ENCODE measurements at regions not wholly inside any gene's neighbourhood (a gene's known extent, or its start where the extent isn't known, plus 50 kb on each side); places are given as distances from the start of the nearest gene placed in this dataset.

DNA sequence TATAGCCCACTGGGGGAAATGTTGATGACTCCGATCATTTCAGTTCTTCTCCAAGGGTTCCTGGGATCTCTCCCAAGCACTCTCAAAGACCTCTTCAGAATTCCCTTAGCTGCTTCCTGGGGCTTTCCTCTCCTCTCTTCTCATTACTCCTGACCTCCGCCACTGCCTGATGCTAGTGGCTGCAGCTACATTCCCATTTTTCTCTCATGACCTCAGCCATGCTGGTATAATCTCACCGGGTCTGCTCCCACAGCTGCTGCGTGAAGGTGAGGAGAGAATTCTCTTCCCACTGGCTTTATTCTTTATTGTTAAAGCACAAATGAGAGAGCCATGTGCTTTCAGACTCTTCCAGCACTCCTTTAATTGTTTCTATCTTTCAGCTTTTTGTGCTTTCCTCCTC lies 312.0 kb upstream of the ETAA1 start:
- no peaks in the 10 kb centered on the region for H3K27me3 ChIP-seq (ENCODE audit: insufficient read depth, low read depth)
- no peak overlapping the region for H2AFZ ChIP-seq
- no TSS peak for BruUV-seq (replicated peaks)
- H3K4me3 ChIP-seq: no peak overlapping the region
- H4K20me1 ChIP-seq (ENCODE audit: insufficient read depth): no peaks in the 10 kb centered on the region
- H3K4me2 ChIP-seq: no peak overlapping the region
- H3K9me2 ChIP-seq (ENCODE audit: insufficient read depth): no peaks in the 10 kb centered on the region
- no peaks in the 10 kb centered on the region for H3K4me1 ChIP-seq (replicated peaks; ENCODE audit: insufficient read depth)
- no peaks in the 10 kb centered on the region for H3F3A ChIP-seq (ENCODE audit: insufficient read depth, low read depth)
- intact Hi-C loops (cut with micrococcal nuclease; ENCODE audit: unreplicated experiment): no loop called here
- ChIA-PET POLR2A (ENCODE audit: unreplicated experiment) (no interaction called here), CTCF (no interaction called here)
- no peaks in the 10 kb centered on the region for H3K36me3 ChIP-seq (ENCODE audit: low read depth)
- no peaks in the 10 kb centered on the region for H3K9me3 ChIP-seq (ENCODE audit: insufficient read depth, low read depth)
- no peaks in the 10 kb centered on the region for H3K79me2 ChIP-seq (ENCODE audit: low read depth)
- no peak for TF ChIP-seq EZH2 (IDR thresholded peaks at IDR 0.05; ENCODE audit: low read depth)
- TF ChIP-seq, protein P1, sequence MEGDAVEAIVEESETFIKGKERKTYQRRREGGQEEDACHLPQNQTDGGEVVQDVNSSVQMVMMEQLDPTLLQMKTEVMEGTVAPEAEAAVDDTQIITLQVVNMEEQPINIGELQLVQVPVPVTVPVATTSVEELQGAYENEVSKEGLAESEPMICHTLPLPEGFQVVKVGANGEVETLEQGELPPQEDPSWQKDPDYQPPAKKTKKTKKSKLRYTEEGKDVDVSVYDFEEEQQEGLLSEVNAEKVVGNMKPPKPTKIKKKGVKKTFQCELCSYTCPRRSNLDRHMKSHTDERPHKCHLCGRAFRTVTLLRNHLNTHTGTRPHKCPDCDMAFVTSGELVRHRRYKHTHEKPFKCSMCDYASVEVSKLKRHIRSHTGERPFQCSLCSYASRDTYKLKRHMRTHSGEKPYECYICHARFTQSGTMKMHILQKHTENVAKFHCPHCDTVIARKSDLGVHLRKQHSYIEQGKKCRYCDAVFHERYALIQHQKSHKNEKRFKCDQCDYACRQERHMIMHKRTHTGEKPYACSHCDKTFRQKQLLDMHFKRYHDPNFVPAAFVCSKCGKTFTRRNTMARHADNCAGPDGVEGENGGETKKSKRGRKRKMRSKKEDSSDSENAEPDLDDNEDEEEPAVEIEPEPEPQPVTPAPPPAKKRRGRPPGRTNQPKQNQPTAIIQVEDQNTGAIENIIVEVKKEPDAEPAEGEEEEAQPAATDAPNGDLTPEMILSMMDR (conservative IDR thresholded peaks at IDR 0.05): no peak
- no peak for DNase-seq
- H3K27ac ChIP-seq: no peak overlapping the region

DNA sequence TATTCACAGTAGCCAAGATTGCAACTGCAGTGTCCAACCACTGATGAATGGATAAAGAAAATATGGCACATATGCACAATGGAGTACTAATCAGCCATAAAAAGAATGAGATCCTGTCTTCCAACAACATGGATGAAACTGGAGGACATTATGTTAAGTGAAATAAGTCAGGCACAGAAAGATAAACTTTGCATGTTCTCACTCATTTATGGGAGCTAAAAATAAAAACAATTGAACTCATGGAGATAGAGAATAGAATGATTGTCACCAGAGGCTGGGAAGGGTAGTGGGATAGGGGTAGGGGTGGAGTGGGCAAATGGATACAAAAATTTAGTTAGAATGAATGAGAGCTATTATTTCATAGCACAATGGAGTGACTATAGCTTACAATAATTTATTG lies 305.5 kb upstream of the ETAA1 start:
- CTCF ChIA-PET: no interaction called here
- Histone ChIP-seq H3K9me3 (ENCODE audit: insufficient read depth, low read depth) (no peaks in the 10 kb centered on the region), H3K4me3 (no peak overlapping the region), H3K27me3 (ENCODE audit: insufficient read depth, low read depth) (no peaks in the 10 kb centered on the region), H3K36me3 (ENCODE audit: low read depth) (no peaks in the 10 kb centered on the region), H3K9me2 (ENCODE audit: insufficient read depth) (no peaks in the 10 kb centered on the region), H2AFZ (no peak overlapping the region), H3K27ac (no peak overlapping the region), H3K4me1 (replicated peaks; ENCODE audit: insufficient read depth) (no peaks in the 10 kb centered on the region), H3F3A (ENCODE audit: insufficient read depth, low read depth) (no peaks in the 10 kb centered on the region), H4K20me1 (ENCODE audit: insufficient read depth) (no peaks in the 10 kb centered on the region), H3K79me2 (ENCODE audit: low read depth) (no peaks in the 10 kb centered on the region), H3K4me2 (no peak overlapping the region)
- TF ChIP-seq EZH2 (IDR thresholded peaks at IDR 0.05; ENCODE audit: low read depth): no peak
- TF ChIP-seq, protein P1 (conservative IDR thresholded peaks at IDR 0.05): no peak
- DNase-seq: no peak
- intact Hi-C loops (cut with micrococcal nuclease; ENCODE audit: unreplicated experiment): no loop called here
- POLR2A ChIA-PET (ENCODE audit: unreplicated experiment): no interaction called here
- no TSS peak for BruUV-seq (replicated peaks)

DNA sequence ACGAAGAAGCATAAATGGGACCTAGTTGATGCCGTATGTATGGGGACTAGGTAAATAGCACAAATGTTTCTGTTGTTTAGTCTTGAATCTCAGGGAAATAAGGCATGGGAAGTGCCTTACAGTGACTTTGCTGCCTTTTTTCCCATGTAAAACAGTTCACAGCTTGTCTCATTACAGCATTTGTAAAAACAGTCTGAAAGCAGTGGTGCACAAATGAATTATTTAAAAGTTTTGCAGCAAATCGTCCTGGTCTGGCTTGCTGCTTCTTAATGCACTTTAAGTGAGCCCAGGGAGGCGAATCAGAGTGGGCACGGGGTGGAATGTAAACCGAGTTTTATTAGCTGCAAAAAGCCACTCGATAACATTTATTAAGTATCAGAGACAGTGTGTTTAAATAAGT lies 302.0 kb upstream of the ETAA1 start:
- Histone ChIP-seq H3K36me3 (ENCODE audit: low read depth) (no peaks in the 10 kb centered on the region), H3K27me3 (ENCODE audit: insufficient read depth, low read depth) (no peaks in the 10 kb centered on the region), H3K4me2 (no peak overlapping the region), H3F3A (ENCODE audit: insufficient read depth, low read depth) (no peaks in the 10 kb centered on the region), H3K4me1 (replicated peaks; ENCODE audit: insufficient read depth) (no peaks in the 10 kb centered on the region), H3K27ac (no peak overlapping the region), H3K4me3 (no peak overlapping the region), H3K9me3 (ENCODE audit: insufficient read depth, low read depth) (no peaks in the 10 kb centered on the region), H4K20me1 (ENCODE audit: insufficient read depth) (no peaks in the 10 kb centered on the region), H3K79me2 (ENCODE audit: low read depth) (no peaks in the 10 kb centered on the region), H3K9me2 (ENCODE audit: insufficient read depth) (no peaks in the 10 kb centered on the region), H2AFZ (no peak overlapping the region)
- intact Hi-C loops (cut with micrococcal nuclease; ENCODE audit: unreplicated experiment): no loop called here
- ChIA-PET CTCF (no interaction called here), POLR2A (ENCODE audit: unreplicated experiment) (no interaction called here)
- no peak for TF ChIP-seq EZH2 (IDR thresholded peaks at IDR 0.05; ENCODE audit: low read depth)
- TF ChIP-seq, protein P1 (conservative IDR thresholded peaks at IDR 0.05): no peak
- no TSS peak for BruUV-seq (replicated peaks)
- DNase-seq: no peak
